CD14-positive monocyte (primary cell): ENCODE measurements at regions not wholly inside any gene's neighbourhood (a gene's known extent, or its start where the extent isn't known, plus 50 kb on each side); places are given as distances from the start of the nearest gene placed in this dataset.

Experiments used
- DNase-seq, 3 donors: peaks; one replicate each; pipeline ENCODE4 v3.0.0-alpha.2; 2011 to 2022
- H2AFZ ChIP-seq: 2 replicates; pipeline ENCODE4 v1.6.0; 2012; ENCODE audit warnings: mild to moderate bottlenecking, low read depth, low read length, inconsistent platforms; ENCODE audit not compliant: insufficient read depth, poor library complexity, severe bottlenecking
- H3K27ac ChIP-seq, 2 donors: 1 replicate in 1 of 2; 2 replicates in 1 of 2; pipeline ENCODE4 v1.5.1; 2012 to 2013; ENCODE audit warnings: low read length in 2 of 2, control low read depth in 1 of 2, inconsistent platforms in 1 of 2, low read depth in 1 of 2, mild to moderate bottlenecking in 1 of 2
- H3K27me3 ChIP-seq, 2 donors: one replicate each; pipeline versions ENCODE4 v1.6.0 to v1.6.1; 2011 to 2013; ENCODE audit warnings: low read length in 2 of 2; ENCODE audit not compliant: control insufficient read depth in 2 of 2, insufficient read depth in 2 of 2
- H3K36me3 ChIP-seq, 2 donors: replicated peaks in 1 of 2; 1 replicate in 1 of 2; 2 replicates in 1 of 2; pipeline versions ENCODE4 v1.5.1 to v1.6.1; 2012 to 2013; ENCODE audit warnings: low read length in 2 of 2, control low read depth in 1 of 2, inconsistent platforms in 1 of 2, mild to moderate bottlenecking in 1 of 2; ENCODE audit not compliant: insufficient read depth in 2 of 2, control insufficient read depth in 1 of 2
- H3K4me1 ChIP-seq, 2 donors: 1 replicate in 1 of 2; 2 replicates in 1 of 2; pipeline versions ENCODE4 v1.5.1 to v1.6.1; 2012 to 2013; ENCODE audit warnings: low read length in 2 of 2, control low read depth in 1 of 2, inconsistent platforms in 1 of 2, mild to moderate bottlenecking in 1 of 2, moderate library complexity in 1 of 2; ENCODE audit not compliant: insufficient read depth in 2 of 2, control insufficient read depth in 1 of 2
- H3K4me2 ChIP-seq: replicated peaks from 2 replicates; pipeline ENCODE3; 2012; ENCODE audit warnings: low read length, moderate library complexity, mild to moderate bottlenecking; ENCODE audit not compliant: poor library complexity, severe bottlenecking; ENCODE audit errors: extremely low read depth
- H3K4me3 ChIP-seq, 3 experiments: fragments of 200-600 bp in 1 of 3; sonication (generic) in 1 of 3; replicated peaks in 1 of 3; 1 replicate in 2 of 3; 2 replicates in 1 of 3; pipeline ENCODE4 v1.5.1; 2011 to 2013; ENCODE audit warnings: low read length in 3 of 3, mild to moderate bottlenecking in 3 of 3, control low read depth in 2 of 3, low read depth in 2 of 3, inconsistent platforms in 1 of 3, moderate library complexity in 1 of 3
- H3K79me2 ChIP-seq: 2 replicates; pipeline ENCODE4 v1.6.0; 2012; ENCODE audit warnings: mild to moderate bottlenecking, control low read depth, inconsistent platforms, low read length, moderate library complexity; ENCODE audit not compliant: insufficient read depth
- H3K9ac ChIP-seq: 2 replicates; pipeline ENCODE4 v1.6.0; 2017; ENCODE audit warnings: low read length, mild to moderate bottlenecking; ENCODE audit not compliant: insufficient read depth, poor library complexity, severe bottlenecking
- H3K9me3 ChIP-seq, 2 donors: replicated peaks in 1 of 2; 1 replicate in 1 of 2; 2 replicates in 1 of 2; pipeline versions ENCODE4 v1.5.1 to v1.6.1; 2012 to 2013; ENCODE audit warnings: low read length in 2 of 2, control low read depth in 1 of 2; ENCODE audit not compliant: control insufficient read depth in 1 of 2, insufficient read depth in 1 of 2
- H4K20me1 ChIP-seq: 2 replicates; pipeline ENCODE4 v1.6.0; 2012; ENCODE audit warnings: mild to moderate bottlenecking, low read length, control low read depth, moderate library complexity; ENCODE audit not compliant: insufficient read depth
- H3K27ac Mint-ChIP-seq, 7 donors: one replicate each; pipeline ENCODE4 v1.8.0; 2020; ENCODE audit warnings: mild to moderate bottlenecking in 7 of 7, mixed read lengths in 7 of 7, moderate library complexity in 6 of 7, inconsistent platforms in 2 of 7
- H3K27me3 Mint-ChIP-seq, 3 donors: one replicate each; pipeline ENCODE4 v1.8.0; 2021 to 2022; ENCODE audit warnings: low read depth in 3 of 3, mild to moderate bottlenecking in 3 of 3, mixed read lengths in 3 of 3, moderate library complexity in 3 of 3, inconsistent platforms in 1 of 3
- H3K36me3 Mint-ChIP-seq, 2 donors: one replicate each; pipeline ENCODE4 v1.8.0; 2020; ENCODE audit warnings: mixed read lengths in 2 of 2, inconsistent platforms in 1 of 2, mild to moderate bottlenecking in 1 of 2
- H3K4me1 Mint-ChIP-seq: one replicate; pipeline ENCODE4 v1.8.0; 2020; ENCODE audit warnings: mild to moderate bottlenecking, mixed read lengths
- H3K4me3 Mint-ChIP-seq, 2 donors: one replicate each; pipeline ENCODE4 v1.8.0; 2020; ENCODE audit warnings: mild to moderate bottlenecking in 2 of 2, mixed read lengths in 2 of 2, moderate library complexity in 1 of 2
- H3K9me3 Mint-ChIP-seq, 7 donors: one replicate each; pipeline ENCODE4 v1.8.0; 2020 to 2022; ENCODE audit warnings: mixed read lengths in 7 of 7, mild to moderate bottlenecking in 6 of 7, moderate library complexity in 6 of 7, inconsistent platforms in 2 of 7
- WGBS: methylation state at CpG from one replicate; pipeline ENCODE4 v1.1.5; 2013; ENCODE audit warnings: missing lambda C conversion rate; ENCODE audit not compliant: insufficient coverage; 5-methylcytosine and 5-hydroxymethylcytosine counted together
- intact Hi-C, 2 donors: fragments of 100-400 bp; cut with micrococcal nuclease; formaldehyde crosslinking; loops; one replicate each; pipeline versions ENCODE4 v1.15.0 to v1.15.1; 2023
- TF ChIP-seq, protein P1 (sequence below): fragments of 200-600 bp; IDR thresholded peaks from one replicate; pipeline ENCODE4 v1.8.0; 2022; ENCODE audit warnings: antibody characterized with exemption, mild to moderate bottlenecking

DNA sequence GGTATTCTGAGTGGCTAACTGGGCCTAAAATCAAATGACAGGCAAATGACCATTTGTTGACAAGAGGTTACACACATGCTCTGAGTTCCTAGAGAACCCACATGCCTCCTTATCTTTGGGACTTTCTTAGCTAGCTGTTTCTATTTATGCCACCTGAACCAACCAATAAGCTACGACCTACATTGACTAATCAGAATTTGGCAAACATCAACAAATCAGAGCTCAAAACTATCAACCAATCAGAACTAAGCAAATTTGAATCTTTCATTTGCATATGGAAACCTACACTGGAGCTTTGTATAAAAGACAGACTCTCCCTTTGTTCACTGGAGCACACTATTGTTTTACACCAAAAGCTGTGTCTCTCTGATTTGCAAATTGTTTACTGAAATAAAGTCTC is 192.0 kb downstream of the CXXC4 start:
- TF ChIP-seq, protein P1, sequence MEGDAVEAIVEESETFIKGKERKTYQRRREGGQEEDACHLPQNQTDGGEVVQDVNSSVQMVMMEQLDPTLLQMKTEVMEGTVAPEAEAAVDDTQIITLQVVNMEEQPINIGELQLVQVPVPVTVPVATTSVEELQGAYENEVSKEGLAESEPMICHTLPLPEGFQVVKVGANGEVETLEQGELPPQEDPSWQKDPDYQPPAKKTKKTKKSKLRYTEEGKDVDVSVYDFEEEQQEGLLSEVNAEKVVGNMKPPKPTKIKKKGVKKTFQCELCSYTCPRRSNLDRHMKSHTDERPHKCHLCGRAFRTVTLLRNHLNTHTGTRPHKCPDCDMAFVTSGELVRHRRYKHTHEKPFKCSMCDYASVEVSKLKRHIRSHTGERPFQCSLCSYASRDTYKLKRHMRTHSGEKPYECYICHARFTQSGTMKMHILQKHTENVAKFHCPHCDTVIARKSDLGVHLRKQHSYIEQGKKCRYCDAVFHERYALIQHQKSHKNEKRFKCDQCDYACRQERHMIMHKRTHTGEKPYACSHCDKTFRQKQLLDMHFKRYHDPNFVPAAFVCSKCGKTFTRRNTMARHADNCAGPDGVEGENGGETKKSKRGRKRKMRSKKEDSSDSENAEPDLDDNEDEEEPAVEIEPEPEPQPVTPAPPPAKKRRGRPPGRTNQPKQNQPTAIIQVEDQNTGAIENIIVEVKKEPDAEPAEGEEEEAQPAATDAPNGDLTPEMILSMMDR = no peak
- H3K9me3 ChIP-seq = no peaks in the 10 kb centered on the region
- Mint-ChIP-seq H3K4me3 (no peak overlapping the region), H3K9me3 (peaks cover 0 to 5% (median 0%) of the 10 kb centered on the region in 7 donors), H3K27ac (no peak overlapping the region), H3K36me3 (no peaks in the 10 kb centered on the region), H3K27me3 (no peaks in the 10 kb centered on the region), H3K4me1 (no peaks in the 10 kb centered on the region)
- no peak overlapping the region for H2AFZ ChIP-seq
- H3K27me3 ChIP-seq = no peaks in the 10 kb centered on the region
- H3K36me3 ChIP-seq = no peaks in the 10 kb centered on the region
- WGBS = 100% methylated on average over 1 of the region's 1 CpG
- no peak overlapping the region for H3K9ac ChIP-seq
- H3K4me3 ChIP-seq = no peak overlapping the region
- DNase-seq = no peak
- no peak overlapping the region for H3K4me2 ChIP-seq
- H3K4me1 ChIP-seq = no peaks in the 10 kb centered on the region
- H4K20me1 ChIP-seq = no peaks in the 10 kb centered on the region
- H3K79me2 ChIP-seq = no peaks in the 10 kb centered on the region
- intact Hi-C loops = no loop called here
- no peak overlapping the region for H3K27ac ChIP-seq

DNA sequence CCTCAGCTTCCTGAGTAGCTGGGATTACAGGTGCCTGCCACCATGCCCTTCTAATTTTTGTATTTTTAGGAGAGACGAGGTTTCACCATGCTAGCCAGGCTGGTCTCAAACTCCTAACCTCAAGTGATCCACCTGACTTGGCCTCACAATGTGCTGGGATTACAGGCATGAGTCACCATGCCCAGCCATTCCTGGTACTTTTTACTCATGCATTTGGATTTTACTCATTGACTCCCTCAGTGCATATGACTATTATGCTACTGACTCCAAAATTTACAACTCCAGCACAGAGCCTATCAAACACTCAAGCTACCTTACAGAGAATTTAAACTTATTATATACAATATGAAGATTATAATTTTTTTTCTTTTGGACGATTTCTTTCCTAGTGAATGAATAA is 199.9 kb downstream of the CXXC4 start:
- no peak overlapping the region for H3K4me3 ChIP-seq
- intact Hi-C loops = no loop called here
- H3K4me1 ChIP-seq = no peaks in the 10 kb centered on the region
- Mint-ChIP-seq H3K4me3 (no peak overlapping the region), H3K4me1 (no peaks in the 10 kb centered on the region), H3K27ac (no peak overlapping the region), H3K9me3 (peaks cover 0 to 4% (median 2%) of the 10 kb centered on the region in 7 donors), H3K27me3 (no peaks in the 10 kb centered on the region), H3K36me3 (no peaks in the 10 kb centered on the region)
- H3K36me3 ChIP-seq = no peaks in the 10 kb centered on the region
- H3K4me2 ChIP-seq = no peak overlapping the region
- 100% methylated on average over 1 of the region's 2 CpGs for WGBS
- no peak overlapping the region for H3K9ac ChIP-seq
- no peak overlapping the region for H2AFZ ChIP-seq
- no peak for DNase-seq
- no peaks in the 10 kb centered on the region for H3K9me3 ChIP-seq
- H4K20me1 ChIP-seq = no peaks in the 10 kb centered on the region
- no peaks in the 10 kb centered on the region for H3K79me2 ChIP-seq
- TF ChIP-seq, protein P1 = no peak
- H3K27me3 ChIP-seq = no peaks in the 10 kb centered on the region
- H3K27ac ChIP-seq = no peak overlapping the region
